Endothelial cell of umbilical vein (primary cell): ENCODE measurements at regions not wholly inside any gene's neighbourhood (a gene's known extent, or its start where the extent isn't known, plus 50 kb on each side); places are given as distances from the start of the nearest gene placed in this dataset.

Experiments used
- BruUV-seq: library from RNA; stranded (reverse); fragments of 400-500 nt; replicated peaks from 2 replicates; lab custom pipeline; 2021; lab: Mats Ljungman, UMichigan
- CTCF ChIA-PET: fragments of 300-600, 350-600 bp; sonication (Branson Sonifier 250); formaldehyde crosslinking; loops from one replicate; lab custom pipeline; 2021; ENCODE audit warnings: antibody characterized with exemption, inconsistent platforms; lab: Charles Lee
- POLR2A ChIA-PET: fragments of 300-600, 350-600 bp; sonication (Branson Sonifier 250); formaldehyde crosslinking; loops from one replicate; lab custom pipeline; 2021; ENCODE audit warnings: antibody characterized with exemption, inconsistent platforms; lab: Charles Lee
- DNase-seq: peaks from one replicate; pipeline ENCODE4 v3.0.0-alpha.2; 2011; ENCODE audit warnings: low read depth, low spot score
- FAIRE-seq: peaks from 2 replicates; lab custom pipeline; 2011; peaks lifted over from hg19 to GRCh38; lab: Jason Lieb, UNC
- H2AFZ ChIP-seq: 2 replicates; pipeline ENCODE4 v1.6.0; 2012; ENCODE audit warnings: low read depth, low read length, control low read depth, inconsistent platforms
- H3K27ac ChIP-seq: 2 replicates; pipeline ENCODE4 v1.5.1; 2011; ENCODE audit warnings: low read depth, mild to moderate bottlenecking, control low read depth, low read length, moderate library complexity; ENCODE audit not compliant: insufficient read depth
- H3K27me3 ChIP-seq, 2 experiments: 2 replicates each; pipeline versions ENCODE4 v1.6.0 to v1.6.1; 2011; ENCODE audit warnings: low read length in 2 of 2, mixed read lengths in 1 of 2; ENCODE audit not compliant: control insufficient read depth in 2 of 2, insufficient read depth in 2 of 2
- H3K36me3 ChIP-seq, 2 experiments: 2 replicates in 1 of 2; 3 replicates in 1 of 2; pipeline ENCODE4 v1.5.1; 2011; ENCODE audit warnings: low read length in 2 of 2, mild to moderate bottlenecking in 1 of 2, moderate library complexity in 1 of 2; ENCODE audit not compliant: control insufficient read depth in 2 of 2, insufficient read depth in 2 of 2; ENCODE audit errors: extremely low read depth in 1 of 2
- H3K4me1 ChIP-seq: 3 replicates; pipeline ENCODE4 v1.5.1; 2011; ENCODE audit warnings: mild to moderate bottlenecking, low read length; ENCODE audit not compliant: control insufficient read depth, insufficient read depth; ENCODE audit errors: extremely low read depth
- H3K4me2 ChIP-seq: 2 replicates; pipeline ENCODE4 v1.6.1; 2011; ENCODE audit warnings: low read length, control low read depth, mixed read lengths; ENCODE audit not compliant: insufficient read depth
- H3K4me3 ChIP-seq, 3 experiments: fragments of 200-600 bp in 1 of 3; sonication (generic), shearing (Covaris generic) in 1 of 3; replicated peaks in 1 of 3; 2 replicates each; pipeline ENCODE4 v1.5.1; 2011 to 2016; ENCODE audit warnings: control low read depth in 3 of 3, low read length in 3 of 3, mild to moderate bottlenecking in 2 of 3, inconsistent platforms in 1 of 3, low read depth in 1 of 3, moderate library complexity in 1 of 3; ENCODE audit not compliant: insufficient read depth in 1 of 3
- H3K79me2 ChIP-seq: 2 replicates; pipeline ENCODE4 v1.6.0; 2012; ENCODE audit warnings: low read length, inconsistent platforms; ENCODE audit not compliant: control insufficient read depth, insufficient read depth
- H3K9ac ChIP-seq: replicated peaks from 2 replicates; pipeline ENCODE3; 2011; ENCODE audit warnings: low read length, control low read depth; ENCODE audit not compliant: insufficient read depth; ENCODE audit errors: extremely low read depth
- H3K9me1 ChIP-seq: replicated peaks from 3 replicates; pipeline ENCODE4 v1.6.0; 2011; ENCODE audit warnings: mild to moderate bottlenecking, low read length; ENCODE audit not compliant: control insufficient read depth, insufficient read depth; ENCODE audit errors: extremely low read depth
- H3K9me3 ChIP-seq: replicated peaks from 2 replicates; pipeline ENCODE4 v1.5.1; 2012; ENCODE audit warnings: low read length, inconsistent platforms; ENCODE audit not compliant: control insufficient read depth, insufficient read depth
- H4K20me1 ChIP-seq: replicated peaks from 2 replicates; pipeline ENCODE3; 2011; ENCODE audit warnings: mild to moderate bottlenecking, low read length; ENCODE audit not compliant: control insufficient read depth, insufficient read depth; ENCODE audit errors: extremely low read depth
- CTCF ChIP-seq, 2 donors: IDR thresholded peaks; 1 replicate in 1 of 2; 2 replicates in 1 of 2; pipeline ENCODE4 v1.5.1; 2011; ENCODE audit warnings: low read length in 2 of 2, mild to moderate bottlenecking in 2 of 2, moderate library complexity in 2 of 2, control low read depth in 1 of 2, inconsistent platforms in 1 of 2, low read depth in 1 of 2; ENCODE audit not compliant: insufficient read depth in 1 of 2; ENCODE audit errors: extremely low read depth in 1 of 2
- EZH2 ChIP-seq: IDR thresholded peaks from 2 replicates; pipeline ENCODE4 v1.6.1; 2012; ENCODE audit warnings: borderline replicate concordance, low read depth, mild to moderate bottlenecking, moderate library complexity, low read length, inconsistent platforms; ENCODE audit not compliant: severe bottlenecking
- FOS ChIP-seq: IDR thresholded peaks from 2 replicates; pipeline ENCODE4 v1.6.1; 2011; ENCODE audit warnings: mild to moderate bottlenecking, low read length, moderate library complexity, borderline replicate concordance; ENCODE audit not compliant: insufficient read depth
- GATA2 ChIP-seq: IDR thresholded peaks from 2 replicates; pipeline ENCODE4 v1.7.0; 2011; ENCODE audit warnings: low read depth, mild to moderate bottlenecking, moderate library complexity, mixed read lengths, low read length; ENCODE audit not compliant: insufficient read length, insufficient read depth
- JUN ChIP-seq: IDR thresholded peaks from 2 replicates; pipeline ENCODE4 v1.6.1; 2011; ENCODE audit warnings: borderline replicate concordance, low read depth; ENCODE audit not compliant: insufficient read length, insufficient read depth
- MAX ChIP-seq: IDR thresholded peaks from 2 replicates; pipeline ENCODE4 v1.6.1; 2011; ENCODE audit not compliant: insufficient read depth, insufficient read length
- MYC ChIP-seq: IDR thresholded peaks from one replicate; pipeline ENCODE4 v1.6.1; 2011; ENCODE audit warnings: mild to moderate bottlenecking, low read depth, low read length
- POLR2A ChIP-seq: IDR thresholded peaks from 2 replicates; pipeline ENCODE4 v1.6.1; 2012; ENCODE audit warnings: low read depth, mild to moderate bottlenecking, control low read depth, low read length
- POLR2AphosphoS5 ChIP-seq: IDR thresholded peaks from 2 replicates; pipeline ENCODE4 v1.6.1; 2012; ENCODE audit warnings: low read depth, mild to moderate bottlenecking, control low read depth, low read length, moderate library complexity; ENCODE audit not compliant: insufficient read depth
- dilution Hi-C: fragments of 300-500 bp; cut with MboI; formaldehyde crosslinking; loops from one replicate; pipeline ENCODE4 v1.15.0; 2019; ENCODE audit warnings: low sequenced_read_pairs; ENCODE audit not compliant: extremely low pct_ligation_motif_present
- intact Hi-C: fragments of 100-400 bp; cut with micrococcal nuclease; formaldehyde crosslinking; loops from one replicate; pipeline ENCODE4 v1.10.0; 2022

- no peaks in the 10 kb centered on the region for H3K9me1 ChIP-seq
- BruUV-seq: no TSS peak
- no peaks in the 10 kb centered on the region for H3K4me1 ChIP-seq
- no peaks in the 10 kb centered on the region for H3K79me2 ChIP-seq
- no peak overlapping the region for H3K27ac ChIP-seq
- CTCF ChIA-PET: no interaction called here
- TF ChIP-seq MYC (no peak), FOS (no peak), EZH2 (no peak), GATA2 (no peak), POLR2A (no peak), CTCF (IDR thresholded peaks at IDR 0.05; ENCODE audit: extremely low read depth in 1 of 2, insufficient read depth in 1 of 2, low read depth in 1 of 2, low read length in 2 of 2) (no peak), JUN (no peak), POLR2AphosphoS5 (no peak), MAX (no peak)
- no peak overlapping the region for H3K9ac ChIP-seq
- H3K36me3 ChIP-seq: no peaks in the 10 kb centered on the region
- dilution Hi-C loops: no loop called here
- intact Hi-C loops: no loop called here
- H2AFZ ChIP-seq: no peak overlapping the region
- POLR2A ChIA-PET: no interaction called here
- no peak for FAIRE-seq
- no peak overlapping the region for H3K4me2 ChIP-seq
- H3K9me3 ChIP-seq: no peaks in the 10 kb centered on the region
- DNase-seq: no peak
- H3K4me3 ChIP-seq: no peak overlapping the region
- H4K20me1 ChIP-seq: no peaks in the 10 kb centered on the region
- no peaks in the 10 kb centered on the region for H3K27me3 ChIP-seq
Observed at GRCh38 chr2:107585851-107586250, 240.8 kb upstream of the RGPD4 start.
